GM23248 (cell line): ENCODE measurements at regions not wholly inside any gene's neighbourhood (a gene's known extent, or its start where the extent isn't known, plus 50 kb on each side); places are given as distances from the start of the nearest gene placed in this dataset.

Source experiments
- EZH2 ChIP-seq: fragments of 200-600 bp; sonication (generic); IDR thresholded peaks from 2 replicates; pipeline ENCODE4 v1.6.1; 2018; ENCODE audit warnings: antibody characterized with exemption, mild to moderate bottlenecking; ENCODE audit not compliant: insufficient read depth, poor library complexity, severe bottlenecking
- EZH2phosphoT487 ChIP-seq: fragments of 200-600 bp; sonication (generic); IDR thresholded peaks from 2 replicates; pipeline ENCODE4 v1.6.1; 2018; ENCODE audit warnings: antibody characterized with exemption, moderate library complexity, mild to moderate bottlenecking, low read depth; ENCODE audit not compliant: insufficient read depth

DNA sequence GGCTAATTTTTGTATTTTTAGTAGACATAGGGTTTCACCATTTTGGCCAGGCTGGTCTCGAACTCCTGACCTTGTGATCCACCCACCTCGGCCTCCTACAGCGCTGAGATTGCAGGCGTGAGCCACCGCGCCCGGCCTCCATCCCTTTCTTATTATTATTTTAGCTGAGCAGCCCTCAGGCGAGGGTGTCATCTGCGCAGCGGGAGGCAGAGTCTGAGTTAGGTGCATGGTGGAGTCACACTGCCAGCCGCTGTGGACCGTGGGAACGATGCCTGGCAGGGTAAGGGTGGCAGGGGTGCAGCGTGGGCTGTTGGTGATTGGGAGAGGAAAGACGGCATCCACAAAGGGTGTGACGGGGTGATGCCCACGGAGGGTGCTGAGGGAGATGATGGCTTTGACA is 491.8 kb upstream of the FAT1 start:
- TF ChIP-seq EZH2phosphoT487 (no peak), EZH2 (no peak)
